OCI-LY3 (cell line): ENCODE measurements at regions not wholly inside any gene's neighbourhood (a gene's known extent, or its start where the extent isn't known, plus 50 kb on each side); places are given as distances from the start of the nearest gene placed in this dataset.

Source experiments
- H2AFZ ChIP-seq: fragments of 200-600, 300-600 bp; shearing (Covaris generic); 2 replicates; pipeline ENCODE4 v1.6.0; 2014; ENCODE audit warnings: antibody characterized with exemption, low read depth, low read length
- H3K27ac ChIP-seq: fragments of 200-600, 300-600 bp; sonication (generic); 2 replicates; pipeline ENCODE4 v1.5.1; 2014; ENCODE audit warnings: mild to moderate bottlenecking, low read length, moderate library complexity, mixed read lengths
- H3K27me3 ChIP-seq: fragments of 200-600, 300-600 bp; sonication (generic); 2 replicates; pipeline ENCODE4 v1.6.1; 2014; ENCODE audit warnings: low read depth, low read length, mixed read lengths
- H3K36me3 ChIP-seq: fragments of 200-600, 300-600 bp; sonication (generic); replicated peaks from 2 replicates; pipeline ENCODE3; 2014; ENCODE audit warnings: low read depth, low read length, mixed read lengths
- H3K4me1 ChIP-seq: fragments of 300-600, 200-600 bp; sonication (generic); 2 replicates; pipeline ENCODE4 v1.6.1; 2014; ENCODE audit warnings: low read length, mixed read lengths
- H3K4me2 ChIP-seq: fragments of 200-600, 300-600 bp; sonication (generic); 2 replicates; pipeline ENCODE4 v1.6.1; 2014; ENCODE audit warnings: low read length, mixed read lengths
- H3K4me3 ChIP-seq: fragments of 300-600, 200-600 bp; sonication (generic); 2 replicates; pipeline ENCODE4 v1.5.1; 2014; ENCODE audit warnings: antibody characterized with exemption, mild to moderate bottlenecking, low read length, moderate library complexity
- H3K79me2 ChIP-seq: fragments of 300-600, 200-600 bp; shearing (Covaris generic); 2 replicates; pipeline ENCODE4 v1.6.1; 2014; ENCODE audit warnings: mild to moderate bottlenecking, low read length, mixed read lengths
- H3K9ac ChIP-seq: fragments of 300-600, 200-600 bp; shearing (Covaris generic); 2 replicates; pipeline ENCODE4 v1.6.0; 2014; ENCODE audit warnings: mild to moderate bottlenecking, low read length, moderate library complexity
- H3K9me3 ChIP-seq: fragments of 200-600, 300-600 bp; shearing (Covaris generic); 2 replicates; pipeline ENCODE4 v1.6.1; 2014; ENCODE audit warnings: low read length, mixed read lengths; ENCODE audit not compliant: insufficient read depth
- H4K20me1 ChIP-seq: fragments of 200-600, 300-600 bp; sonication (generic); 2 replicates; pipeline ENCODE4 v1.6.1; 2016; ENCODE audit warnings: low read length, mixed read lengths; ENCODE audit not compliant: insufficient read depth
- EZH2phosphoT487 ChIP-seq: fragments of 200-600 bp; shearing (Covaris generic); IDR thresholded peaks from 2 replicates; pipeline ENCODE4 v1.6.1; 2018; ENCODE audit warnings: antibody characterized with exemption, mixed run types, low read depth
- TF ChIP-seq, protein P1 (sequence below): fragments of 200-600, 300-600 bp; sonication (generic); IDR thresholded peaks from 2 replicates; pipeline ENCODE4 v1.5.1; 2014; ENCODE audit warnings: antibody characterized with exemption, low read length, low read depth

DNA sequence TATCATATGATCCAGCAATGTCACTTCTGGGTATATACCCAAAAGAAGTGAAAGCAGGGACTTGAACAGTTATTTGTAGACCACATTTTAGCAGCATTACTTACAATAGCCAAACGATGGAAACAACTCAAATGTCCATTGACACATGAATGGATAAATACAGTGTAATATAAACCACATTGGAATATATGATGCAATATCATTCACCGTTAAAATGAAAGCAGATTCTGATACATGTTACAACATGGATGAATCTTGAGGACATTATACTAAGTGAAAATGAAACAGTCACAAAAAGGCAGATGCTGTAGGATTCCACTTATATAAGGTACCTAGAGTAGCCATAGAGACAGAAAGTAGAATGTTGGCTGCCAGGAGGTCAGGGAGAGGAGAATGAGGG lies 130.5 kb upstream of the SMAD1 start:
- H3K9me3 ChIP-seq = no peaks in the 10 kb centered on the region
- H3K27ac ChIP-seq = no peak overlapping the region
- no peaks in the 10 kb centered on the region for H4K20me1 ChIP-seq
- no peak overlapping the region for H3K9ac ChIP-seq
- H3K4me1 ChIP-seq = no peaks in the 10 kb centered on the region
- H3K79me2 ChIP-seq = no peaks in the 10 kb centered on the region
- TF ChIP-seq EZH2phosphoT487 = no peak
- TF ChIP-seq, protein P1, sequence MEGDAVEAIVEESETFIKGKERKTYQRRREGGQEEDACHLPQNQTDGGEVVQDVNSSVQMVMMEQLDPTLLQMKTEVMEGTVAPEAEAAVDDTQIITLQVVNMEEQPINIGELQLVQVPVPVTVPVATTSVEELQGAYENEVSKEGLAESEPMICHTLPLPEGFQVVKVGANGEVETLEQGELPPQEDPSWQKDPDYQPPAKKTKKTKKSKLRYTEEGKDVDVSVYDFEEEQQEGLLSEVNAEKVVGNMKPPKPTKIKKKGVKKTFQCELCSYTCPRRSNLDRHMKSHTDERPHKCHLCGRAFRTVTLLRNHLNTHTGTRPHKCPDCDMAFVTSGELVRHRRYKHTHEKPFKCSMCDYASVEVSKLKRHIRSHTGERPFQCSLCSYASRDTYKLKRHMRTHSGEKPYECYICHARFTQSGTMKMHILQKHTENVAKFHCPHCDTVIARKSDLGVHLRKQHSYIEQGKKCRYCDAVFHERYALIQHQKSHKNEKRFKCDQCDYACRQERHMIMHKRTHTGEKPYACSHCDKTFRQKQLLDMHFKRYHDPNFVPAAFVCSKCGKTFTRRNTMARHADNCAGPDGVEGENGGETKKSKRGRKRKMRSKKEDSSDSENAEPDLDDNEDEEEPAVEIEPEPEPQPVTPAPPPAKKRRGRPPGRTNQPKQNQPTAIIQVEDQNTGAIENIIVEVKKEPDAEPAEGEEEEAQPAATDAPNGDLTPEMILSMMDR = no peak
- no peaks in the 10 kb centered on the region for H3K36me3 ChIP-seq
- H3K4me2 ChIP-seq = no peak overlapping the region
- H3K4me3 ChIP-seq = no peak overlapping the region
- 0 out of 2 replicates have a peak, but pooled peaks cover 4% of the 10 kb centered on the region for H3K27me3 ChIP-seq
- H2AFZ ChIP-seq = no peak overlapping the region

DNA sequence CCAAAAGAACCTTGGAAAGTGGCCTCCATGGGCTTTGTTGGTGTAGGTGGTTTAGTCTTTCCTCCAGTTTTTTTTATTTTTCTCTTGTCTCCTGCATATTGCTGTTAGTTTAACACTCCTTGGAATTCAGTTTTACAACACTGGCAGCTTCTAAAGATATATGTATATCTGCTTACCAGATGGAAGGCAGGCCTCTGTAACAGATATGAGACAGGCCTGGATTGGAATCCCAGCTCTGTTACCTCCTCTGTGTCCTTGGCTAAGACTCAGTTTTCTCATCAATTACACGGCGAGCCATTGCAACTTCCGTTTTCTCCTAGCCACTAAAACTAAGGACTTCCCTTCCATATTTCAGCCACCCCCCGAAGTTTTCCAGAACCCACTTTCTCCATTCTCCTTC lies 133.4 kb upstream of the SMAD1 start:
- TF ChIP-seq, protein P1 = no peak
- no peak for TF ChIP-seq EZH2phosphoT487
- H3K9me3 ChIP-seq = no peaks in the 10 kb centered on the region
- H4K20me1 ChIP-seq = no peaks in the 10 kb centered on the region
- no peak overlapping the region for H2AFZ ChIP-seq
- H3K36me3 ChIP-seq = no peaks in the 10 kb centered on the region
- no peaks in the 10 kb centered on the region for H3K4me1 ChIP-seq
- 0 out of 2 replicates have a peak, but pooled peaks cover 4% of the 10 kb centered on the region for H3K27me3 ChIP-seq
- no peaks in the 10 kb centered on the region for H3K79me2 ChIP-seq
- H3K9ac ChIP-seq = no peak overlapping the region
- H3K27ac ChIP-seq = no peak overlapping the region
- H3K4me2 ChIP-seq = no peak overlapping the region
- no peak overlapping the region for H3K4me3 ChIP-seq

DNA sequence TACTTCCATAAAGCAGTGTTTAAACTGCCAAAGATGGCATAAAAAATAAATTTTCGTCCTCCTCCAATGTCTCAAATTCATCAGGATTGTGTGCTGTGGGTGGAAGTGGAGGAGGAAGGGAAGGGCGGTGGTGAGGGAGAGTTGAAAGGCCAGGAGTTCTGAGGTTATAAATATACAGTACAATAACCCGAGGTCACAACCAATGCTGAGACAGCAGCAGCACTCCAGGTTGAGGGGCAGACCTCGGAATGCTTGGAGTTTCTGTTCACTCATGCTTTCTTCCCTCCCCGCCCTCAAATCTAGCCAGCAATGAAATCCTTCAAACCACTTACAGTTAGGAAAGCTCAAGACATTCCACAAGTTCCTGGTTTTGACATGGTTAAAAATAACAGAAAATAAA lies 134.0 kb upstream of the SMAD1 start:
- no peaks in the 10 kb centered on the region for H3K36me3 ChIP-seq
- H3K79me2 ChIP-seq = no peaks in the 10 kb centered on the region
- H3K4me2 ChIP-seq = no peak overlapping the region
- no peaks in the 10 kb centered on the region for H3K4me1 ChIP-seq
- no peaks in the 10 kb centered on the region for H4K20me1 ChIP-seq
- no peak overlapping the region for H3K4me3 ChIP-seq
- H3K27me3 ChIP-seq = 0 out of 2 replicates have a peak, but pooled peaks cover 2% of the 10 kb centered on the region
- H3K27ac ChIP-seq = no peak overlapping the region
- H2AFZ ChIP-seq = no peak overlapping the region
- no peak for TF ChIP-seq EZH2phosphoT487
- TF ChIP-seq, protein P1 = no peak
- no peak overlapping the region for H3K9ac ChIP-seq
- no peaks in the 10 kb centered on the region for H3K9me3 ChIP-seq

DNA sequence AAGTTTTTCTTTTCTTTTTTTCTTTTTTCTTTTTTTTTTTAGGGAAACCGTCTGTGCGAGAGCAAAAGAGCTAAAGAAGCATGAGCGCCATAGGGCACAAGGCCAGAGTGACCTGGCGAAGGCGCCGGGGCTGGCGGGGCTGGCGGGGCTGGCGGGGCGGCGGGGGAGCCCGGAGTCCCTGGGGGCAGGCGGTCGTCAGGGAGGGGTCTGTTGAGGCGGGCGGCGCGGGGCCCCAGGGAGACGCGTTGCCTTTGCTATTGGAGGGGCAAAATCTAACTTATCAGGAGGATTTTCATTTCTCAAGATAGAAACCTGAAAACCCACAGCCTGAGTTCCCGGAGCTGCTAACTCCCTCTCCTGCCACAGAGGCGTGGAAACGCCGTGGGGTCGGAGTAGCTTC lies 135.6 kb upstream of the SMAD1 start:
- H3K4me2 ChIP-seq = no peak overlapping the region
- H3K4me1 ChIP-seq = no peaks in the 10 kb centered on the region
- H3K79me2 ChIP-seq = no peaks in the 10 kb centered on the region
- no peak overlapping the region for H3K27ac ChIP-seq
- no peak overlapping the region for H2AFZ ChIP-seq
- H3K9ac ChIP-seq = no peak overlapping the region
- H3K27me3 ChIP-seq = no peaks in the 10 kb centered on the region
- H4K20me1 ChIP-seq = no peaks in the 10 kb centered on the region
- H3K9me3 ChIP-seq = no peaks in the 10 kb centered on the region
- H3K4me3 ChIP-seq = no peak overlapping the region
- H3K36me3 ChIP-seq = no peaks in the 10 kb centered on the region
- TF ChIP-seq, protein P1 = no peak
- TF ChIP-seq EZH2phosphoT487 = no peak
